Common myeloid progenitor, CD34-positive (primary cell): ENCODE measurements at regions not wholly inside any gene's neighbourhood (a gene's known extent, or its start where the extent isn't known, plus 50 kb on each side); places are given as distances from the start of the nearest gene placed in this dataset.

Experiments used
- CTCF ChIA-PET: fragments of 350-600 bp; sonication (Branson Sonifier 250); formaldehyde crosslinking; loops from one replicate; lab custom pipeline; 2021; ENCODE audit warnings: antibody characterized with exemption; lab: Charles Lee
- POLR2A ChIA-PET: fragments of 350-600 bp; sonication (Branson Sonifier 250); formaldehyde crosslinking; loops from one replicate; lab custom pipeline; 2021; ENCODE audit warnings: antibody characterized with exemption; lab: Charles Lee
- DNase-seq, 3 donors: peaks; one replicate each; pipeline versions ENCODE4 v3.0.0 to v3.0.0-alpha.2; 2013
- H3K27ac ChIP-seq, 2 experiments: 1 replicate in 1 of 2; 2 replicates in 1 of 2; pipeline ENCODE4 v1.7.0; 2013; ENCODE audit warnings: inconsistent platforms in 2 of 2, low read length in 2 of 2, mild to moderate bottlenecking in 2 of 2, low read depth in 1 of 2, moderate library complexity in 1 of 2; ENCODE audit not compliant: severe bottlenecking in 2 of 2, insufficient read depth in 1 of 2, poor library complexity in 1 of 2
- H3K27me3 ChIP-seq, 5 experiments: replicated peaks in 2 of 5; 1 replicate in 3 of 5; 2 replicates in 2 of 5; pipeline versions ENCODE4 v1.6.1 to v1.7.0; 2013; ENCODE audit warnings: low read length in 4 of 5, mild to moderate bottlenecking in 2 of 5, moderate library complexity in 2 of 5, inconsistent platforms in 1 of 5; ENCODE audit not compliant: insufficient read depth in 5 of 5, control insufficient read depth in 4 of 5
- H3K36me3 ChIP-seq, 4 experiments: 1 replicate in 2 of 4; 2 replicates in 2 of 4; pipeline versions ENCODE4 v1.6.1 to v1.7.0; 2013; ENCODE audit warnings: low read length in 3 of 4, control low read depth in 1 of 4, mild to moderate bottlenecking in 1 of 4; ENCODE audit not compliant: control insufficient read depth in 4 of 4, insufficient read depth in 4 of 4
- H3K4me1 ChIP-seq, 4 experiments: 1 replicate in 3 of 4; 2 replicates in 1 of 4; pipeline versions ENCODE4 v1.6.1 to v1.7.1; 2013; ENCODE audit warnings: low read length in 3 of 4, mild to moderate bottlenecking in 3 of 4, control low read depth in 1 of 4, inconsistent platforms in 1 of 4, moderate library complexity in 1 of 4; ENCODE audit not compliant: control insufficient read depth in 4 of 4, insufficient read depth in 4 of 4; ENCODE audit errors: control extremely low read depth in 1 of 4
- H3K4me3 ChIP-seq, 7 experiments: 1 replicate in 4 of 7; 2 replicates in 3 of 7; pipeline versions ENCODE4 v1.5.1 to v1.7.0; 2013; ENCODE audit warnings: mild to moderate bottlenecking in 7 of 7, low read length in 6 of 7, moderate library complexity in 6 of 7, inconsistent platforms in 2 of 7, low read depth in 2 of 7, control low read depth in 1 of 7; ENCODE audit not compliant: insufficient read depth in 4 of 7, control insufficient read depth in 1 of 7; ENCODE audit errors: extremely low read depth in 1 of 7
- H3K9me3 ChIP-seq, 5 experiments: 1 replicate in 4 of 5; 2 replicates in 1 of 5; pipeline versions ENCODE4 v1.6.1 to v1.7.1; 2013; ENCODE audit warnings: low read length in 4 of 5, mild to moderate bottlenecking in 2 of 5, inconsistent platforms in 1 of 5, low read depth in 1 of 5, moderate library complexity in 1 of 5; ENCODE audit not compliant: control insufficient read depth in 4 of 5, insufficient read depth in 2 of 5; ENCODE audit errors: control extremely low read depth in 1 of 5
- WGBS: methylation state at CpG from one replicate; pipeline ENCODE4 v1.1.5; 2013; ENCODE audit not compliant: insufficient coverage; 5-methylcytosine and 5-hydroxymethylcytosine counted together

- H3K36me3 ChIP-seq = no peaks in the 10 kb centered on the region
- H3K4me3 ChIP-seq = peak overlapping the region in 2 of 7 experiments; percentile 1 to 31
- H3K9me3 ChIP-seq = no peaks in the 10 kb centered on the region
- ChIA-PET POLR2A (interaction anchor here (0.6 kb wide), 1 partner anchor 124 kb away, joined by 3 read pairs; no protein-coding TSS in a partner anchor), CTCF (interaction anchor here (1.0 to 12.6 kb wide), 4 partner anchors 12 to 165 kb away, joined by 3 to 143 read pairs (median 6); partner anchors contain the start of gene ITGA4)
- peaks cover 47 to 88% (median 72%) of the 10 kb centered on the region in 4 experiments for H3K4me1 ChIP-seq
- peak overlapping the region; percentile 78 to 97 for H3K27ac ChIP-seq
- no peak for DNase-seq
- WGBS = 31% methylated on average over 2 of the region's 7 CpGs
- H3K27me3 ChIP-seq = no peaks in the 10 kb centered on the region
Observed at GRCh38 chr2:181307203-181307991, 149.8 kb upstream of the ITGA4 start.

GRCh38 chr2:181308766-181309515 is 148.2 kb upstream of the ITGA4 start:
- CTCF ChIA-PET = interaction anchor here (0.7 to 12.6 kb wide), 9 partner anchors 9 to 205 kb away, joined by 3 to 143 read pairs (median 3); partner anchors contain the start of gene ITGA4
- DNase-seq = peak; percentile 62 to 87 (median 79)
- H3K4me1 ChIP-seq = peaks cover 49 to 88% (median 78%) of the 10 kb centered on the region in 4 experiments
- POLR2A ChIA-PET = interaction anchor here (0.6 kb wide), 1 partner anchor 45 kb away, joined by 4 read pairs; no protein-coding TSS in a partner anchor
- peak overlapping the region in 5 of 7 experiments; percentile 30 to 73 (median 62) for H3K4me3 ChIP-seq
- H3K9me3 ChIP-seq = no peaks in the 10 kb centered on the region
- H3K36me3 ChIP-seq = no peaks in the 10 kb centered on the region
- H3K27me3 ChIP-seq = no peaks in the 10 kb centered on the region
- WGBS = no CpG with 5 or more reads among the region's 5 CpGs
- peak overlapping the region; percentile 95 to 97 for H3K27ac ChIP-seq

- Histone ChIP-seq H3K36me3 (no peaks in the 10 kb centered on the region), H3K27me3 (no peaks in the 10 kb centered on the region), H3K27ac (peak overlapping the region; percentile 95 to 97), H3K4me3 (peak overlapping the region in 6 of 7 experiments; percentile 30 to 73 (median 59)), H3K4me1 (peaks cover 42 to 88% (median 76%) of the 10 kb centered on the region in 4 experiments), H3K9me3 (no peaks in the 10 kb centered on the region)
- ChIA-PET POLR2A (interaction anchor here (0.6 to 1.0 kb wide), 2 partner anchors 46 to 148 kb away, joined by 3 to 4 read pairs; partner anchors contain the start of gene ITGA4), CTCF (interaction anchor here (1.2 to 12.6 kb wide), 6 partner anchors 9 to 157 kb away, joined by 3 to 143 read pairs (median 4); partner anchors contain the start of gene ITGA4)
- peak in 2 of 3 donors; percentile 38 to 61 for DNase-seq
- no CpG with 5 or more reads among the region's 4 CpGs for WGBS
Observed at GRCh38 chr2:181309586-181309985, 147.6 kb upstream of the ITGA4 start.

- Histone ChIP-seq H3K9me3 (no peaks in the 10 kb centered on the region), H3K36me3 (no peaks in the 10 kb centered on the region), H3K4me1 (peaks cover 29 to 76% (median 63%) of the 10 kb centered on the region in 4 experiments), H3K27ac (peak overlapping the region in 1 of 2 experiments; percentile 40), H3K27me3 (no peaks in the 10 kb centered on the region), H3K4me3 (no peak overlapping the region)
- ChIA-PET POLR2A (interaction anchor here (0.6 kb wide), 1 partner anchor 99 kb away, joined by 3 read pairs; no protein-coding TSS in a partner anchor), CTCF (interaction anchor here (1.8 to 12.6 kb wide), 3 partner anchors 10 to 156 kb away, joined by 4 to 143 read pairs (median 17); partner anchors contain the start of gene ITGA4)
- DNase-seq = no peak
- WGBS = no CpG with 5 or more reads among the region's 1 CpG
Observed at GRCh38 chr2:181310967-181311366, 146.2 kb upstream of the ITGA4 start.

- no peaks in the 10 kb centered on the region for H3K36me3 ChIP-seq
- peak in 2 of 3 donors; percentile 57 to 70 for DNase-seq
- H3K27me3 ChIP-seq = no peaks in the 10 kb centered on the region
- H3K4me3 ChIP-seq = peak overlapping the region in 1 of 7 experiments; percentile 41
- POLR2A ChIA-PET = no interaction called here
- H3K9me3 ChIP-seq = no peaks in the 10 kb centered on the region
- WGBS = no CpG with 5 or more reads among the region's 4 CpGs
- peaks cover 28 to 67% (median 58%) of the 10 kb centered on the region in 4 experiments for H3K4me1 ChIP-seq
- H3K27ac ChIP-seq = peak overlapping the region in 1 of 2 experiments; percentile 43
- CTCF ChIA-PET = interaction anchor here (0.8 to 12.6 kb wide), 8 partner anchors 9 to 155 kb away, joined by 3 to 143 read pairs (median 6); partner anchors contain the start of gene ITGA4
Observed at GRCh38 chr2:181311837-181312236, 145.3 kb upstream of the ITGA4 start.

- H3K36me3 ChIP-seq = no peaks in the 10 kb centered on the region
- peaks cover 25 to 60% (median 51%) of the 10 kb centered on the region in 4 experiments for H3K4me1 ChIP-seq
- no peaks in the 10 kb centered on the region for H3K27me3 ChIP-seq
- ChIA-PET POLR2A (no interaction called here), CTCF (interaction anchor here (0.6 to 12.6 kb wide), 10 partner anchors 8 to 198 kb away, joined by 3 to 143 read pairs (median 6); partner anchors contain the start of gene ITGA4)
- DNase-seq = peak in 2 of 3 donors; percentile 23 to 41
- WGBS = 90% methylated on average over 3 of the region's 7 CpGs
- no peak overlapping the region for H3K4me3 ChIP-seq
- peak overlapping the region in 1 of 2 experiments; percentile 43 for H3K27ac ChIP-seq
- no peaks in the 10 kb centered on the region for H3K9me3 ChIP-seq
Observed at GRCh38 chr2:181312515-181312927, 144.7 kb upstream of the ITGA4 start.
